Fibroblast of villous mesenchyme (primary cell): ENCODE measurements at regions not wholly inside any gene's neighbourhood (a gene's known extent, or its start where the extent isn't known, plus 50 kb on each side); places are given as distances from the start of the nearest gene placed in this dataset.

ENCODE experiments used
- DNase-seq: peaks from one replicate; pipeline ENCODE4 v3.0.0-alpha.2; 2010; ENCODE audit warnings: low read depth
- H3K4me3 ChIP-seq: 2 replicates; pipeline ENCODE4 v1.5.1; 2011; ENCODE audit warnings: low read depth, mild to moderate bottlenecking, low read length
- TF ChIP-seq, protein P1 (sequence below): IDR thresholded peaks from 2 replicates; pipeline ENCODE4 v1.5.1; 2012; ENCODE audit warnings: low read depth, mild to moderate bottlenecking, low read length; ENCODE audit not compliant: insufficient read depth

DNA sequence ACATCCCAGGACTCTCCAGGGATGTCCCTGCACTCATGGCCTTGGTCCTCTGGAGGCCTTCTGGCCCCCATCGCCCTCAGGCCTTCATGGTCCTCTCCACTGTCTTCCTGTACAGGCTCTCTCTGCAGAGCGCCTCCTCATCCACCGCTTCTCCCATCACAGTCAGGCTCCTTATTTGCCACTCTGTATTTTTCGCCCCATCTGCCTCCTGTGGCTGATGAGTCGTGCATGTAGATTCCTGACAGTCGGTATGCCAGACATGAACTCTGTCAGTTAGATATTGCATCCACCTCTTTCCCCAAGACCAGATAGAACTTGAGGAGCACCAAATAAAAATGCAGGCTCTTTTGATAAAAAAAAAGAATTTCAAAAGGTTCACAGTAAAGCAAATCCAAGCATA is 362.8 kb downstream of the IRX1 start:
- H3K4me3 ChIP-seq = no peak overlapping the region
- no peak for DNase-seq
- TF ChIP-seq, protein P1, sequence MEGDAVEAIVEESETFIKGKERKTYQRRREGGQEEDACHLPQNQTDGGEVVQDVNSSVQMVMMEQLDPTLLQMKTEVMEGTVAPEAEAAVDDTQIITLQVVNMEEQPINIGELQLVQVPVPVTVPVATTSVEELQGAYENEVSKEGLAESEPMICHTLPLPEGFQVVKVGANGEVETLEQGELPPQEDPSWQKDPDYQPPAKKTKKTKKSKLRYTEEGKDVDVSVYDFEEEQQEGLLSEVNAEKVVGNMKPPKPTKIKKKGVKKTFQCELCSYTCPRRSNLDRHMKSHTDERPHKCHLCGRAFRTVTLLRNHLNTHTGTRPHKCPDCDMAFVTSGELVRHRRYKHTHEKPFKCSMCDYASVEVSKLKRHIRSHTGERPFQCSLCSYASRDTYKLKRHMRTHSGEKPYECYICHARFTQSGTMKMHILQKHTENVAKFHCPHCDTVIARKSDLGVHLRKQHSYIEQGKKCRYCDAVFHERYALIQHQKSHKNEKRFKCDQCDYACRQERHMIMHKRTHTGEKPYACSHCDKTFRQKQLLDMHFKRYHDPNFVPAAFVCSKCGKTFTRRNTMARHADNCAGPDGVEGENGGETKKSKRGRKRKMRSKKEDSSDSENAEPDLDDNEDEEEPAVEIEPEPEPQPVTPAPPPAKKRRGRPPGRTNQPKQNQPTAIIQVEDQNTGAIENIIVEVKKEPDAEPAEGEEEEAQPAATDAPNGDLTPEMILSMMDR = no peak

DNA sequence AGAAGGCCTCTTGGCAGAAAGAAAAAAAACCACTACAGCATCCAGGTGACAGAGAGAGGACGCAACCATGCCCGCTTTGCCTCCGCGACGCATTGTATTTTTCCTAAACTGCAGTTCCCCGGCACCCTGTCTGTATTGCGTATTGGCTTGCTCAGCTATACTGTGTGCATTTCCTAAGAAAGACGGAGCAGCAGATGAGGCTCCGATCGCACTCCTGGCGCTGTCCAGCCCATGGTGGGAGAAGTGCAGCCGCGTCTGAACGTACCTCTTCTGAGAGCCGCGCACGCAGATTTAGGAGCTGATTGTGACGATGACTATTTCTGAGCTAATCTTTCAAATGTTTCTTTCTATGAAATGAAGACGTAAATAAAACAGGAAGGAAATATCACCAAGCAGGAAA is 366.5 kb downstream of the IRX1 start:
- TF ChIP-seq, protein P1 = no peak
- H3K4me3 ChIP-seq = no peak overlapping the region

DNA sequence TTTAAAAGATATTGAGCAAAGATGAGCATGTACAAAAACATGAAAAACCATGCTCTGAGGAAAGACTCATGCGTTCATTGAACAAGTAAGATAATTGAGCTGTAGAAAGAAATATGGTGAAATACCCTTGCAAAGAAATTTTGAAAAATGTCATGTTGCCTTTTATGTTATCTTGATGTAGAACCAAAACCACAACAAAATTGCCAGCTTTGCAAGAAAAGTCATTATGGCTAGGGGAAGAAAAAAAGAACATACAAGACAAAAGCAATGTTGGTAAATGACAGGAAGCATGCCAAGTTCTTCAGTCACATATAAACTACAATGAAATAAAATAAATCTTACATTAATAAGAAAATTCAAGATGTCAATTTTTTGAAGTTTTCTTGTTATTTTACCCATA is 368.0 kb downstream of the IRX1 start:
- TF ChIP-seq, protein P1 = no peak
- DNase-seq = no peak
- H3K4me3 ChIP-seq = no peak overlapping the region

More for the DNA sequence above, 366.5 kb downstream of the IRX1 start:
- DNase-seq = no peak

DNA sequence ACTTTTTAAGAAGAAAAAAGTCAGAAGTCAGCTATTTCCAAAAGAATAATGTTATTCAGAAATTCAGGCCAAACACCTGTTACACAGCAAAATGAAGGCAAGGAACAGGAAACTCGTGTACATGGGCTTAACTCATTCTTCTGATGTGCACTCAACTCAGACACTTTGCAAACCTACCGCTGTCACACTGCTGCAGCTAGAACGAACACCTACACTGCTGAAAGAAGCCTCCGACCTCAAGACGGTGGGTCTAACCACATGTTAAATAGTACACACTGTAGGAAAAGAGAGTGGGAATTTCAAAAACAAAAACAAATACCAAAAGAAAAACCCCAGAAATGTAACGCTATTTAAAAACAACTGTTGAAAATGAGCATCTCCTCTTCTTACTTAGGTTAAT is 384.5 kb downstream of the IRX1 start:
- TF ChIP-seq, protein P1 = no peak
- no peak overlapping the region for H3K4me3 ChIP-seq
- DNase-seq = no peak

DNA sequence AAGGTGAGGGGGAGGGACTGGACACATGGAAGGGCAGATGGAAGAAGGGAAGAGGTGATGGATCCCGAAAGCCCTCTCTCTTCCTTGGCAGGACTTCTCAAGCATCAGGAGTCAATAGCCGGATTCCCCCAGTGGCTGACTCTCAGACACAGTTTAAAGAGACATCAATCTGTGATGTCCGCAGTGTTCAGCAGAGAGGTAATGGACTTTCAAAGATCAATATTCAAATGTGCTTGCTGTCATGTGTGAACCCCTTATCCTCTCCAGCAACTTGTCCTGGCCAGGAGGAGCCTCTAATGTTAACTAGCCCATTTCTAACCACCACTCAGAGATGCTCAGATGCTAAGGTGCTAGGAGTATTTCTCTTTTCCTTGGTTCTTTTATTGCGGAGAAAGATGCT is 392.2 kb downstream of the IRX1 start:
- no peak overlapping the region for H3K4me3 ChIP-seq
- no peak for DNase-seq
- TF ChIP-seq, protein P1 = no peak

DNA sequence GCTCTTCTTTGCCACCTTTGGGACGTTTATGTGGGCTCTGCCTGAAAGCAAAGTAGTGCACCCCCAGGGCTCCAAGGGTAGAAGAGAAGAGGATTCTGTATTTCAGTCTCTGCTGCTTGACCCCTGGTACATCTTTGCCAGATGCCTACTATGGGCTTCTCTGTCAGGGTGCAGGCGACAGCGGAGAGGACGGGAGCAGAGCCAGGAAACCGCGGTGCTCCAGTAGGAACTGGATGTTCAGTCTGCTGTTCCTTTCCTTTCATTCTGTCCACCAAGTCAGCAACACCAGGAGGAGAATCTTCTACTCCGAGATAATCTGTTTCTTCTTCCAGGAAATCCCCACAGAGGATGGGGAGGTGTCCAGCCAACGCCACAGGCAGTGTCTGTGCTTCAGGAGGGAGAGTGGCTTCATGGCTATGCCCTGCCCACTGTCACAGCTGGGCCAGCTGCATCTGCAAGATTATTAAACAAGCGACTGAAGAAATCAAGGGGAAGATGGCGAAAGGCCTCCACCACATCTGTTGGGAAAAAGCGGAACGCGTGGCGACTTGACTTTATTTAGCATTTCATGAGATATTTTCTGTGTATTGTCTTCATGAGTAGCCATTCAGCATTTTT is 398.3 kb downstream of the IRX1 start:
- H3K4me3 ChIP-seq = no peak overlapping the region
- DNase-seq = no peak
- TF ChIP-seq, protein P1 = no peak

DNA sequence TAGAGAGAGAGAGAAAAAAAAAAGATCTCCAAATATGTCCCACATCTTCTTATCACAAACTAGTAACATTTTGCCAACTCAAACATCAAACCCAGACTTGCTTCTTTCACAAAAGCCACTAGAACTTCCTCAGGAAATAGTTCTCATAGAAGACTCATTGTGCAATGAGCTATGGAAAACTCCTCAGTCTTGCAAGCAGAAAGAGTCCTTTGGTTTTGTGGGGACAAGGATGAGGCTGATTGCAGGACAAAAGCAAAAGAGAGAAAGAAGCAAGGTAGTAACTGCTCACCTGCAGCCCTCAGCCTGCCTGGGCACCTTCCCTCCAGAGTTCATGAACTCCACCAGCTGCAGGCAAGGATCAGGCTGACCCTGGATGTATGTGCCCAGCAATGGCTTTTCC is 399.0 kb downstream of the IRX1 start:
- DNase-seq = no peak
- TF ChIP-seq, protein P1 = no peak

More for the DNA sequence above, 399.0 kb downstream of the IRX1 start:
- H3K4me3 ChIP-seq = no peak overlapping the region
